Hematopoietic multipotent progenitor cell treated with erythropoietin and hydrocortisone succinate and interleukin-3 and kit ligand, for 15 days (in vitro differentiated cells): ENCODE measurements at regions not wholly inside any gene's neighbourhood (a gene's known extent, or its start where the extent isn't known, plus 50 kb on each side); places are given as distances from the start of the nearest gene placed in this dataset.

Experiments
- DNase-seq: peaks from one replicate; pipeline ENCODE4 v3.0.0-alpha.2; 2015; ENCODE audit warnings: low spot score

DNA sequence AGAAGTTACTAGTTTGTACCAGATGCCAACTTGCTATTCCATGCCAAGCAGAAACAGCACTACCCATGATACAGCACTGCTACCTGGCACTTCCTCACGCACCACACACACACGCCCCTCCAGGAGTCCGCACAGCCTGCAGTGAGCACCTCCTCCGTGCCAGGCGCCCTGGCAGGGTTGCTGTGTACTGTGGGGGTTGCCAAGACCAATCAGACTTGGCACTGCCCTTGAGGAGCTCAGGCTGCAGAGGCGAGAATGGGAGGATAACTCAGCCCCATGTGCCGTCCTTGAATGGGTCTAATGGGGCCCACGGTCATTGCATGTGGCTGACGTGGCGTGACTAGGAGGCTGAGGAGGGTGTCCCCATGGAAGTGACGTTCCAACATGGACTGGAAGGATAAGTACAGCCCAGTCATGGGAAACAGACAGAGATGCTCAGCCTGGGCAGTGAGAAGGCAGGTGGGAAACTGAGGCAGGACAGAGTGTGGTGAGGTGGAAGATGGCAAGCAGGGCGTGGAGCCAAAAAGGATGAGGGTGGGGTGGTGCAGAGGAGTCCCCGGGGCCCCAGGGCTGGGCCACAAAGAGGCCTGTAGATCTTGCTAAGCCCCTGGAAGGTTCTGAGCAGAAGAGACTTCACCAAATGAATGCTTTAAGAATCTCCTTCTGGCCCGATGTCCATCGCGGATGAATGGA, 65.3 kb upstream of the C14orf180 start:
- DNase-seq = no peak

GRCh38 chr14:104515059-104515810, 64.3 kb upstream of the C14orf180 start:
- no peak for DNase-seq

DNA sequence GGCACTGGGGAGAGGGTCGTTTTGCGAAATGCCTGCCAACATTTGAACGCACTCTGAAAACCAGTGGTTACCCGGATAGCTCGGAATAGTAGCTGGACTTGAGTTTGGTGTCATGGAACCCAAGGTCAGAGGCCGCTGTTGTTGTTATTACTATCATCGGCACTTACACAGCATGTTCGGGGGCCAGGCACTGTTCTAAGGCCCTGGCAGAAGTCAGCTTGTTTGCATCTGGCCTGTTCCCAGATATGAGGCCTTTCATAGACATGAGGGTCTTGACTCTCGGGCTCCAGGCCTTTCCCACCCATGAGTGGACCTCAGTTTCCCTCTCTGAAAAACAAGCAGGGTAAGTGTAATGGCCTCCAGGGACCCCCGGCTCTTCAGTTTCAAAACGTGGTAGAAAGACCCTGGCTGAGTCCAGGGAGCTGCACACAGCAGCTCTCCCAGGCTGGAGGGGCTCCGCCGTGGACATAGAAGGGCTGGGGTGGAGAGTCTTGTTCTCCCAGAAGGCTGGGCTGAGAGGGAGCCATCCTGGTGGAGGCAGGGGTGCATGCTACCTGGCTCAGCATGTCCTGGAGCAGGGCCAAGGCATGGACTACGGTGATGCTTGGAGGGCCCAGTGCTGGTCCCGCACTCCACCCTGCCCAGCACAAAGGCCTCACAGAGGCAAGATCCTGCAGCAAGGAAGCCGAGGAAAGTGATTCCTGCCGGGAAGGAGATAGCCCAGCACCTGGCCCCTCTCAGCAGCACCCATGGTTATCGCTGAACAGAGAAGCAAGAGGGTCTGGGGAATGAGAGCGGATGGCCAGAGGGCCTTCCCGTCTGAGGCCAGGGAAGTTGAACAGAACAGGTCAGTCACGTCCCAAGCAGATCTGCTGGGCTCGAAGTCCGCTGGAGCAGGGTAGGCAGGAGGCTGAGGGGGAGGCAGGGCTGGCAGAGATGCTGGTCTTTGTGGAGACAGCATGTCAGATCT, 63.5 kb upstream of the C14orf180 start:
- no peak for DNase-seq

DNA sequence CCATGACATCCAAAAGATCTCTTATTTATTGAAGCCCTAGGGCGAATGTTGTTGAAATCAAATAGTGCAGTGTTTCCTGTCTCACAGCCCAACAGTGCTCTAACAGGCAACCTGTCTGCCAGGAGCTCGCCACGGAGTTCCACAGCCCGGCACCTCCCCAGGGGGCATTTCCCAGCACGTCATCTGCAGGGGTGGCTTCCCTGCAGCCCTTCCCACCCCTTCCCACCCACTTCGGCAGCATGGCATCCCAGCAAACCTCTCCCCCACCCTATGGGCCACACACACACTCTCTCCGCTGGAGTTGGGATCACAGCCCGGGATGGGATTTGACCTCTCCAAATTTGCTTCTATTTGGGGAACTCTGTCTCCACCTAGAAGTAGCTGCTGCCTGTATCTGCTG, 62.7 kb upstream of the C14orf180 start:
- DNase-seq = no peak

DNA sequence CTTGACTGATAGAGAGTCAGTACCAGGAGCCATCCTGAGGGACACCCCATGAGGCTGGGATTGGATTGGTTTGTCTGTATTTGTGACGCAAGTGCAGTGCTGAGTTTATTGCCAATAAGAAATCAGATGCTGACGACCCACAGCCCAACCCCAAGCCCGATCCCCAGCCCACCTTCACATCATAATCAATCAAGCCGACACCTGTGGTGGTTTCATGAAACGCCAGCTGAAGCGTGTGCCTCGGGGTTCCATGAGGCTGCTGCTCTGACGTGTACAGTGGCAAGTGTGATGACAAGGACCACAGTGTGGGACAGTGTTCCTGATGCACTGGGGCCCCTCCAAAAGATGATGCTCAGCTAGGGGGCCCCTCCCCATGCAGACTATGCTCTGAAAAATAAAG, 62.1 kb upstream of the C14orf180 start:
- no peak for DNase-seq

- no peak for DNase-seq
Observed at GRCh38 chr14:104517867-104518266, 61.7 kb upstream of the C14orf180 start.

GRCh38 chr14:104518659-104519350, 60.8 kb upstream of the C14orf180 start:
- no peak for DNase-seq

DNA sequence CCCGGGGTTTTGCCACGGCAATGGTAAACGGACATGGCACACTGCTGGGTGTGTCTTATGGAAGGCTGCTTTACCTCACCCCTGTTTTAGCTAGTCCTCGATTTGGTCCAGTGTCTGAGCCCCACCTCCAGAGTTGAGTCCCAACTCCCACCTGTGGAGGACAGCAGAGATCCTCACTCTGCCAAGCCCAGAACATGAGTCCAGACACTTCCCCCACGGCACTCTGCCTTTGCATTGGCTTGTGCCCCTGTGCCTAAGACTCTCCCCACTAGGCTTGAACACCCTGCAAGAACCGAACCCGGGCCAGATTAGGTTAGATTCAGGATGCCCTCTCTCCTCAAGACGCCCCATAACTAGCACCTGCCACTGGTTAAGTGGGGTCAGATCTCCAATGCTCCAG, 59.8 kb upstream of the C14orf180 start:
- no peak for DNase-seq

- no peak for DNase-seq
Observed at GRCh38 chr14:104520620-104521410, 58.7 kb upstream of the C14orf180 start.

- no peak for DNase-seq
Observed at GRCh38 chr14:104521816-104522745, 57.5 kb upstream of the C14orf180 start.

- DNase-seq = no peak
Observed at GRCh38 chr14:104522926-104523545, 56.5 kb upstream of the C14orf180 start.

DNA sequence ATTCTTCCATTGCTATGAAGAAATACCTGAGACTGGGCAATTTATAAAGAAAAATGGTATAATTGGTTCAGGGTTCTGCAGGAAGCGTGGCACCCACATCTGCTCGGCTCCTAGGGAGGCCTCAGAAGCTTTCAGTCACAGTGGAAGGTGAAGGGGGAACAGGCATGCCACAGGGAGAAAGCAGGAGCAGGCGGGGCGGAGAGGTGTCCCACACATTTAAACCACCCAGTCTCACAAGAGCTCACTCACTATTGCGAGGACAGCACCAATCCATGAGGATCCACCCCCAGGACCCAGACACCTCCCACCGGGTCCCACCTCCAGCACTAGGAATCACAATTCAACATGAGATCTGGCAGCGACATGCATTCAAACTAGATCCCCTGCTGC, 56.0 kb upstream of the C14orf180 start:
- DNase-seq = no peak

- DNase-seq = no peak
Observed at GRCh38 chr14:104524726-104525125, 54.8 kb upstream of the C14orf180 start.

DNA sequence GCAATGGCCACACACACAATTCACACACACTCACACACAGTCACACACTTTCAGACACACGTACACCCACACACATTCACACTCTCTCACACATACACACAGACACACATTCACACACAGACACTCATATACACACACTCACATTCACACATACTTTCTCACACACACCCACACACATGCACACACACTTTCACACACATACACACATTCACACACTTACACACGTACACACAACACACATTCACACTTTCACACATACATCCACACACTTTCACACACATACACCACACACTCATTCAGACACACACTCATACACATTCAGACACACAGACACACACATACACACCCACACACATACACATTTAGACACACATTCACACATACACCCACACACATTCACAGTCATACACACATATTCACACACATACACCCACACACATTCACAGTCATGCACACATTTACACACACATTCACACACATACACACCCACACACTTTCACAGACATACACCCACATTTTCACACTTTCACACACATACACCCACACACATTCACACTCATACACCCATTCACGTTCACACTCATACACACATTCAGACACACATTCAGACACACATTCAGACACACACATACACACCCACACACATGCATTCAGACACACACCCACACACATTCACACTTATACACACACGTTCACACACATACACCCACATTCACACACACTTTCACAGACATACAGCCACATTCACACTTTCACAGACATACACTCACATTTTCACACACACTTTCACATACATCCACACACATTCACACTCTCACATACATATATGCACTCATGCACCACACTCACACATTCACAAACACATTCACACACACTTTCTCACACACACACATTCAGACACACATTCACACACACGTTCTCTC, 52.6 kb upstream of the C14orf180 start:
- no peak for DNase-seq

DNA sequence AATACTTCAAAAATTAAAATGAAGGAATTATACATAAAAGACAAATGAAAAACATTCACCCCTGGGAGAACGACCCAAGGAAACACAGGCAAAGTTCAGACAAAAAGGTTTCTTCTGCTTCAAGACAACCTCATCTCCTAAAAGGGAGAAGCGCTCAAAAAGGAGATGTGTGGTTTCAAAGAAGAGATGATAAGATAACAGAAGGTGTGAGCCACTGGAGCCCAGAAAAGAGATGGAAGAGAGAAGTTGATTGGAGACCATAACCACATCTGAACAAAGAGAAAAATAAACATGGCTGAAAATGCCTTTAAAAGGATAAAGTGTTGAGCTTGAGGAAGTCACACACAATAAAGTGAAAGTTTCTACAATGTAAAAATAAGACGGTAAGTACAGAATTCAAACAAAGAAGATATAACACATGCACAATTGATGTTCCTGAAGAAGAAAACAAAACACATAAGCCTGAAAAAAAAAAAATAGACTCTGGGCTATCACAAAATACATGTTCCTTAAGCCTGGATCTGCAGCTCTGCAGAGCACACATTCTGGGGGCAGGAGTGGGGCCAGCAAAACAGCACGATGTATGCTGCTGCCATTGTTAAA, 51.6 kb upstream of the C14orf180 start:
- no peak for DNase-seq

DNA sequence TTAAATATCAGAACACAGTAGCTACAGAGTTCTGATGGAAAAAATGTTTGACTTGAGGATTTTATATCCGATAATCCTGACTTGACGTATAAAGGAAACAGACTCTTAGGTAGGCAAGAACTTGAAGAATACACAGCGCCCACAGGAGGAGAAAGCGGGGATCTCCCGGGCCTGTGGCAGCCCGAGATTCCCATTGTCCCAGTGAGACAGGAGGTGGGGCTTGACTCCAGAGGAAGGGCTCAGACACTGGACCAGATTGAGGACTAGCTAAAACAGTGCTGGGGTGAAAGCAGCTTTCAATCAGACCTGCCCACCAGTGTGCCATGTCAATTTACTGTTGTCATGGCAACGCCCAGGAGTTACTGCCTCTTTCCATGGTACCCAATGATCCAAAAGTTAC, 51.1 kb upstream of the C14orf180 start:
- DNase-seq = no peak
